ENCODE measurements at regions not wholly inside any gene's neighbourhood (a gene's known extent, or its start where the extent isn't known, plus 50 kb on each side); places are given as distances from the start of the nearest gene placed in this dataset.

DNA sequence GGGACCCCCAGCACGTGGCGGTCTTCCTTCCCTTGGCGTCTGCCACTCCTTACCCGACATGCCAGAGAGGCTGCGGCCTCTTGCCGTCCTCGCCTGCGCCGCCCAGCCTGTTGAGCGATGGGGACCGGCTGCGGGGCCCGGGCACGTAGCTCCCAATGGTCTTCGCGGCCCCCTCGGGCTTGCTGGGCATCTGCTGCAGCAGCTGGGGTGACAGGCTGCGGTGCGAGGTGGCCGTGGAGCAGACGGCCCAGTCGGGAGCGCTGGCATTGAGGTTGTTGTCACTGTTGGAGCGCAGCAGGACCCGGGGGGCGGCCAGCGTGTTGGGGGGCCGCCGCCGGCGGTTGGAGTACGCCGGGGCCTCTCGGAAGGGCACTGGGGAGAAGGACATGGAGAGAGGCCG, 422.0 kb downstream of the CTTN start:
- Histone ChIP-seq H3K4me3 (no peak overlapping the region), H3K27me3 (peaks cover 0 to 12% of the 10 kb centered on the region in 2 donors), H3K36me3 (no peaks in the 10 kb centered on the region), H3K27ac (no peak overlapping the region), H3K9me3 (peaks cover 0 to 4% (median 0%) of the 10 kb centered on the region in 4 donors), H3K4me1 (no peaks in the 10 kb centered on the region)
- TF ChIP-seq POLR2A (IDR thresholded peaks at IDR 0.05) (no peak), EP300 (IDR thresholded peaks at IDR 0.05) (no peak)
- TF ChIP-seq, protein P1, sequence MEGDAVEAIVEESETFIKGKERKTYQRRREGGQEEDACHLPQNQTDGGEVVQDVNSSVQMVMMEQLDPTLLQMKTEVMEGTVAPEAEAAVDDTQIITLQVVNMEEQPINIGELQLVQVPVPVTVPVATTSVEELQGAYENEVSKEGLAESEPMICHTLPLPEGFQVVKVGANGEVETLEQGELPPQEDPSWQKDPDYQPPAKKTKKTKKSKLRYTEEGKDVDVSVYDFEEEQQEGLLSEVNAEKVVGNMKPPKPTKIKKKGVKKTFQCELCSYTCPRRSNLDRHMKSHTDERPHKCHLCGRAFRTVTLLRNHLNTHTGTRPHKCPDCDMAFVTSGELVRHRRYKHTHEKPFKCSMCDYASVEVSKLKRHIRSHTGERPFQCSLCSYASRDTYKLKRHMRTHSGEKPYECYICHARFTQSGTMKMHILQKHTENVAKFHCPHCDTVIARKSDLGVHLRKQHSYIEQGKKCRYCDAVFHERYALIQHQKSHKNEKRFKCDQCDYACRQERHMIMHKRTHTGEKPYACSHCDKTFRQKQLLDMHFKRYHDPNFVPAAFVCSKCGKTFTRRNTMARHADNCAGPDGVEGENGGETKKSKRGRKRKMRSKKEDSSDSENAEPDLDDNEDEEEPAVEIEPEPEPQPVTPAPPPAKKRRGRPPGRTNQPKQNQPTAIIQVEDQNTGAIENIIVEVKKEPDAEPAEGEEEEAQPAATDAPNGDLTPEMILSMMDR (IDR thresholded peaks at IDR 0.05), result no peak
- WGBS, 2 donors, result 95% methylated on average over 32 to 34 of the region's 35 CpGs
- DNase-seq (ENCODE audit: low spot score in 2 of 2), result no peak

DNA sequence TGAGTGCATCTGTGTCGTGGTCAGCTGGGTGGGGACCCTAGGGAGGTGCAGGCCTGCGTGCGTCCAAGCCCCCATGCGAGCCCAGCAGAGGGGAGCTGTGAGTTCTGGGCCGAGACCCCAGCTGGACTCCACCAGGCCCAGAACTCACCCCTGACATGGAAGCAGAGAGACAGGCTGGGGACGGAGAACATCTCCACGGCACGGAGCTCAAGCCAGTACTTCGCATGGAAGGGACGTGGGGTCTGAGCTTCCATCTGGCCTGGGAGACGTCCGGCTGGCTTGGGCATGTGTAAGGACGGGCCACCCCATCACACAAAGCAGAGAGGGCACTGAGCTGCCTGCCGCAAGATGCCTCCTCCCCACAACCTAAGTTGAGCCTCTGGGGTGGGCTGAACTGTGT, 422.4 kb downstream of the CTTN start:
- H3K9me3 ChIP-seq, result peaks cover 0 to 4% (median 0%) of the 10 kb centered on the region in 4 donors
- H3K4me3 ChIP-seq, result no peak overlapping the region
- peaks cover 0 to 12% of the 10 kb centered on the region in 2 donors for H3K27me3 ChIP-seq
- TF ChIP-seq, protein P1 (IDR thresholded peaks at IDR 0.05), result no peak
- TF ChIP-seq POLR2A (IDR thresholded peaks at IDR 0.05) (no peak), EP300 (IDR thresholded peaks at IDR 0.05) (no peak)
- H3K4me1 ChIP-seq, result no peaks in the 10 kb centered on the region
- H3K36me3 ChIP-seq, result no peaks in the 10 kb centered on the region
- DNase-seq (ENCODE audit: low spot score in 2 of 2), result no peak
- H3K27ac ChIP-seq, result no peak overlapping the region
- 88 to 94% methylated on average over 12 to 14 of the region's 14 CpGs for WGBS, 2 donors

DNA sequence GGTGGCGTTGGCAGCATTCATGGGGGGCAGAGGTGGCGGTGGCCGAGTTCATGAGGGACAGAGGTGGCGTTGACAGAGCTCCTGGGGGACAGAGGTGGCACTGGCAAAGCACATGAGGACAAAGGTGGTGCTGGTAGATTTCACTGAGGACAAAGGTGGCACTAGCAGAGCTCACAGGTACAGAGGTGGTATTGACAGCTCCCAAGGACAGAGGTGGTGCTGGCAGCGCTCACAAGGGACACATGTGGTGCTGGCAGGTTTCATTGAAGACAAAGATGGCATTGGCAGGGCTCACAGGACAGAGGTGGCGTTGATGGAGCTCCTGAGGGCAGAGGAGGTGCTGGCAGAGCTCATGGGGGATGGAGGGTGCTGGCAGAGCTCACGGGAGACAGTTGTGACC, 425.4 kb downstream of the CTTN start:
- peaks cover 0 to 4% (median 0%) of the 10 kb centered on the region in 4 donors for H3K9me3 ChIP-seq
- WGBS, 2 donors, result 82 to 89% methylated on average over 7 of the region's 7 CpGs
- no peak for TF ChIP-seq POLR2A (IDR thresholded peaks at IDR 0.05)
- TF ChIP-seq, protein P1 (IDR thresholded peaks at IDR 0.05), result no peak
- TF ChIP-seq EP300 (IDR thresholded peaks at IDR 0.05), result no peak
- DNase-seq (ENCODE audit: low spot score in 2 of 2), result no peak
- H3K27ac ChIP-seq, result no peak overlapping the region
- H3K36me3 ChIP-seq, result no peaks in the 10 kb centered on the region
- no peak overlapping the region for H3K4me3 ChIP-seq
- peaks cover 0 to 26% of the 10 kb centered on the region in 2 donors for H3K27me3 ChIP-seq
- peaks cover 0 to 11% (median 0%) of the 10 kb centered on the region in 4 donors for H3K4me1 ChIP-seq

DNA sequence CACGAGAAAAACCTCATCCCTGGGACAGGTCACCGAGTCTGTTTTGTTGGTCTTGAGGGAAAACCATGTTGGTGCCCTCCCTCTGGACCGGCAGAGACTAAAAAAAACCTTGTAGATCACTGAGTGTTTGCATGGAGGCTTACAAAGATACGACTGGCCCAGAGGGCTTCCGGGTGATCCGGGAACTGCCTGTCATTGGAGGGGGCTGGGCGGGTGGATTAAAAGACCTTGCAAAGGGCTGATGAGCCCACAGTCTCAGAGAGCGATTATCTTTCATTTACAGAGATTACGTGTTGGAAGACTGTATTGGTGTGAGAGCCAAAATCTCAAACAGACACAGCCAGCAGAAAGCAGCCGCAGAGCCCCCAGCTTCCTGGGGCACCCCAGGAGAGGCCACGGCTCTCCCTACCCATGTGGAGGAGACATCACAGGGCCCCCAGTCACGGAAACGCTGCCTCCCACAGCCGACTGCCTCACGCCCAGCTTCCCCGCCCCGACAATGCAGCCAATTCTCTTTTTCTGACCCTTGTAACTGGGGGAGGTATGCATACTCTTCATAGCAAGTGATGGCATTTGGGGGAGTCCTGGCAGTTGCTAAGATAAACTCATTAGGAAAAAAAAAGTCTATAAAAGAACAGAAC, 426.4 kb downstream of the CTTN start:
- no peak for DNase-seq (ENCODE audit: low spot score in 2 of 2)
- H3K36me3 ChIP-seq, result no peaks in the 10 kb centered on the region
- TF ChIP-seq POLR2A (IDR thresholded peaks at IDR 0.05) (no peak), EP300 (IDR thresholded peaks at IDR 0.05) (no peak)
- peaks cover 0 to 11% (median 0%) of the 10 kb centered on the region in 4 donors for H3K4me1 ChIP-seq
- peaks cover 0 to 26% of the 10 kb centered on the region in 2 donors for H3K27me3 ChIP-seq
- peaks cover 0 to 4% (median 0%) of the 10 kb centered on the region in 4 donors for H3K9me3 ChIP-seq
- H3K4me3 ChIP-seq, result no peak overlapping the region
- no peak overlapping the region for H3K27ac ChIP-seq
- 12 to 24% methylated on average over 16 of the region's 17 CpGs for WGBS, 2 donors

DNA sequence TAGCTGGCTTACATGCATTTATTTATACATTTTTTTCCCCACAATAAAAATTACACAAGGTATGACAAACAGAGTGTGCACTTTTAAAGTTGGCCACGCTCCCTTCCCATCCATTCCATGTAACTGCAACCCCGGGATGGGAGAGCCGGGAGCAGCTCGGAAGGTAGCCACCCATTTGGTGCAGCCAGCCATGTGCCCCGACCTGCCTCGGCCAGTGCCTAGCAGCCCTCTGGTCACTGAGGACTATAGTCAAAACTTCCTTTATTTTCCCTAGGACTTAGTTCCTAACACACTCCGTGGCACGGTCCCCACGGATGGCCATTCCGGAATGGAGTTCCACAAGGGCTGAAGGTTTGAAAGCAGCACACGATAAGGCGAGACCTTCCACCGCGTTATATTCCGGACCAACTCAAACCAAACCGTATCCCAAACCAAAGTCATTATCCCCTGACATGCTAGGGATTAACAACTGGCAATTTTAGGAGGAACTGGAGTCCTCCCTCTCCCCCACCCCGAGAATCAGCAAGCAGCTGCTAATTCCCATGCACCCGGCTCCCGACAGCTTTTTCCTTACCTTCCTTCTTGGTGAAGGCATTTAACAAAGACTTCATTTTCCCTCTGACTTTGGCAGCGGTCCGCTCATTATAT, 426.4 kb downstream of the SHANK2 start:
- 20 to 38% methylated on average over 21 of the region's 21 CpGs for WGBS, 2 donors
- peak overlapping the region in 1 of 4 donors; percentile 30 for H3K4me3 ChIP-seq

More for the DNA sequence above, 426.4 kb downstream of the SHANK2 start:
- Histone ChIP-seq H3K27me3 (peaks cover 0 to 26% of the 10 kb centered on the region in 2 donors), H3K4me1 (peaks cover 0 to 11% (median 0%) of the 10 kb centered on the region in 4 donors), H3K27ac (no peak overlapping the region), H3K9me3 (peaks cover 0 to 4% (median 0%) of the 10 kb centered on the region in 4 donors), H3K36me3 (no peaks in the 10 kb centered on the region)
- TF ChIP-seq, protein P1 (IDR thresholded peaks at IDR 0.05), result no peak
- TF ChIP-seq POLR2A (IDR thresholded peaks at IDR 0.05), result no peak
- no peak for TF ChIP-seq EP300 (IDR thresholded peaks at IDR 0.05)
- DNase-seq (ENCODE audit: low spot score in 2 of 2), result no peak
